ENCODE measurements at regions not wholly inside any gene's neighbourhood (a gene's known extent, or its start where the extent isn't known, plus 50 kb on each side); places are given as distances from the start of the nearest gene placed in this dataset.

GRCh38 chr3:104392327-104392726 lies 974.4 kb upstream of the ALCAM start:
- TF ChIP-seq, protein P1, sequence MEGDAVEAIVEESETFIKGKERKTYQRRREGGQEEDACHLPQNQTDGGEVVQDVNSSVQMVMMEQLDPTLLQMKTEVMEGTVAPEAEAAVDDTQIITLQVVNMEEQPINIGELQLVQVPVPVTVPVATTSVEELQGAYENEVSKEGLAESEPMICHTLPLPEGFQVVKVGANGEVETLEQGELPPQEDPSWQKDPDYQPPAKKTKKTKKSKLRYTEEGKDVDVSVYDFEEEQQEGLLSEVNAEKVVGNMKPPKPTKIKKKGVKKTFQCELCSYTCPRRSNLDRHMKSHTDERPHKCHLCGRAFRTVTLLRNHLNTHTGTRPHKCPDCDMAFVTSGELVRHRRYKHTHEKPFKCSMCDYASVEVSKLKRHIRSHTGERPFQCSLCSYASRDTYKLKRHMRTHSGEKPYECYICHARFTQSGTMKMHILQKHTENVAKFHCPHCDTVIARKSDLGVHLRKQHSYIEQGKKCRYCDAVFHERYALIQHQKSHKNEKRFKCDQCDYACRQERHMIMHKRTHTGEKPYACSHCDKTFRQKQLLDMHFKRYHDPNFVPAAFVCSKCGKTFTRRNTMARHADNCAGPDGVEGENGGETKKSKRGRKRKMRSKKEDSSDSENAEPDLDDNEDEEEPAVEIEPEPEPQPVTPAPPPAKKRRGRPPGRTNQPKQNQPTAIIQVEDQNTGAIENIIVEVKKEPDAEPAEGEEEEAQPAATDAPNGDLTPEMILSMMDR (IDR thresholded peaks at IDR 0.05; ENCODE audit: control extremely low read depth in 1 of 3, insufficient read depth in 1 of 3, low read depth in 1 of 3, low read length in 3 of 3): no peak; a peak in 1 of 4 replicates
- no peak for TF ChIP-seq SIN3A (conservative IDR thresholded peaks at IDR 0.05 in 1 of 2, IDR thresholded peaks at IDR 0.05 in 1 of 2; ENCODE audit: low read depth in 1 of 2, low read length in 2 of 2)
- peak; percentile 19 to 30; a peak in 2 of 4 replicates for TF ChIP-seq RAD21 (IDR thresholded peaks at IDR 0.05 in 1 of 2, conservative IDR thresholded peaks at IDR 0.05 in 1 of 2; ENCODE audit: low read depth in 2 of 2, low read length in 2 of 2)
- TF ChIP-seq BRCA1 (IDR thresholded peaks at IDR 0.05; ENCODE audit: low read depth, low read length): no peak
- no peak for TF ChIP-seq CREB1 (IDR thresholded peaks at IDR 0.05)
- TF ChIP-seq EP300 (IDR thresholded peaks at IDR 0.05; ENCODE audit: borderline replicate concordance in 1 of 2, low read depth in 2 of 2, low read length in 2 of 2): no peak
- no peak for TF ChIP-seq RFX5 (IDR thresholded peaks at IDR 0.05; ENCODE audit: borderline replicate concordance, low read depth, low read length)
- no peak for TF ChIP-seq PHF8 (conservative IDR thresholded peaks at IDR 0.05; ENCODE audit: low read depth, low read length)
- TF ChIP-seq, protein P2, sequence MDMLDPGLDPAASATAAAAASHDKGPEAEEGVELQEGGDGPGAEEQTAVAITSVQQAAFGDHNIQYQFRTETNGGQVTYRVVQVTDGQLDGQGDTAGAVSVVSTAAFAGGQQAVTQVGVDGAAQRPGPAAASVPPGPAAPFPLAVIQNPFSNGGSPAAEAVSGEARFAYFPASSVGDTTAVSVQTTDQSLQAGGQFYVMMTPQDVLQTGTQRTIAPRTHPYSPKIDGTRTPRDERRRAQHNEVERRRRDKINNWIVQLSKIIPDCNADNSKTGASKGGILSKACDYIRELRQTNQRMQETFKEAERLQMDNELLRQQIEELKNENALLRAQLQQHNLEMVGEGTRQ (IDR thresholded peaks at IDR 0.05; ENCODE audit: low read length): no peak
- TF ChIP-seq ATF2 (IDR thresholded peaks at IDR 0.05; ENCODE audit: low read length): no peak
- TF ChIP-seq POLR2A (IDR thresholded peaks at IDR 0.05; ENCODE audit: control extremely low read depth in 1 of 2, low read depth in 2 of 2, low read length in 2 of 2): no peak
- no peak for TF ChIP-seq SRF (IDR thresholded peaks at IDR 0.05; ENCODE audit: low read depth, low read length)
- no peak for TF ChIP-seq SIX5 (IDR thresholded peaks at IDR 0.05; ENCODE audit: low read depth, low read length)
